H7 (cell line): ENCODE measurements at regions not wholly inside any gene's neighbourhood (a gene's known extent, or its start where the extent isn't known, plus 50 kb on each side); places are given as distances from the start of the nearest gene placed in this dataset.
"Not testable (repeated sequence)": the region's sequence is repeated elsewhere in the genome, so short reads cannot be mapped to it uniquely, and the experiment has no call there.

Experiments used
- DNase-seq: peaks from one replicate; pipeline ENCODE4 v3.0.0; 2012
- H3K27me3 ChIP-seq: 2 replicates; pipeline ENCODE4 v1.6.0; 2011; ENCODE audit warnings: mild to moderate bottlenecking, low read length; ENCODE audit not compliant: control insufficient read depth, insufficient read depth
- H3K36me3 ChIP-seq: replicated peaks from 2 replicates; pipeline ENCODE4 v1.5.1; 2011; ENCODE audit warnings: low read length; ENCODE audit not compliant: control insufficient read depth, insufficient read depth
- H3K4me3 ChIP-seq: 2 replicates; pipeline ENCODE4 v1.5.1; 2011; ENCODE audit warnings: low read depth, mild to moderate bottlenecking, control low read depth, low read length, moderate library complexity; ENCODE audit not compliant: insufficient read depth

DNA sequence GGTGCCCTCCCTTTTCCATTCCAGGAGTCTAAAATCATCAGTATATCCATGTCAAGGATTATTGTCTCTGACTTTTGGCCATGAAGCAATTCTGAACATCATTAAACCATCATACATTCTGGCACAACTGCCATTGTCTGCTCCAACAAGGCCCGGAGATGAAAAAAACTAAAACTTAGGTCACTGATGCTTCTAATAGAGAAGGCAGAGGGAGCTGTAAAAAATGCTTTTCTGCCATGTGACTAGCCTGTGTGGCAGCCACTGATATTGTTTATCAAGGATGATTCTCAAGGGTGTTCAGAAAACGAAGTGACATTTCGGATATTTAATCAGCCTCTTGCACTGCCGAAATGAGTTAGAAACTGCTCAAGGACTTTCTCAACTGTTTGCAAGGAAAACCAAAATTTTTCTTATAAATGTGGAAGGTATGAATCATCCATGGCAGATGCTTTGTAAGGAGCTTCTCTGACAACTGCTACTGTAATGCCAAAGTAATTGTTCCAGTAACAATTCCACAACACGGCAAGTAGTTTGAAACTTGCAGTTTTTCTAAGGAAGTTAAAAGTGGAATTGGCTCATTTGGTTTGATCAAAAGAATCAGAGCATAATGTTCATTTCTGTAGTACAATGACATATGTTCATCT is 1076.5 kb upstream of the FLRT2 start:
- Histone ChIP-seq H3K36me3 (no peaks in the 10 kb centered on the region), H3K4me3 (no peak overlapping the region), H3K27me3 (no peaks in the 10 kb centered on the region)
- DNase-seq, result no peak

DNA sequence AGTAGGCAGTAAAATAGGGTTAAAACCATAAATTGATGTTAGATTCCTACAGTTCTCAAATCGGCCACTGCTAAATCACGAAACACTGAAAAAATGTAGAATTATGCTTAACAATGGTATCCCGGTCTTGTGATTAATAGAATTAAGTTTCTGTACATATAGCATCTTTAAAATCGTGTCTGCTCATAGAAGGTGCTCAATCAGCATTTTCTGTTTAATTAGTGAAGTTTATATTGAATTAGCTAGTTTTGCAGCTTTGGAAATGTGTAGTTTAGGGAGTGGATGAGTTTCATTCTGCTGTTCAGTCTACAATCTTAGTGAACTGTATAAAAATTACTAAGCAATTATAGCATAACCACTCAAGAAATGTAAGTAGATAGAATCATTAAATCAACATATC is 1075.8 kb upstream of the FLRT2 start:
- H3K27me3 ChIP-seq, result no peaks in the 10 kb centered on the region
- no peak for DNase-seq
- H3K36me3 ChIP-seq, result no peaks in the 10 kb centered on the region
- H3K4me3 ChIP-seq, result no peak overlapping the region

DNA sequence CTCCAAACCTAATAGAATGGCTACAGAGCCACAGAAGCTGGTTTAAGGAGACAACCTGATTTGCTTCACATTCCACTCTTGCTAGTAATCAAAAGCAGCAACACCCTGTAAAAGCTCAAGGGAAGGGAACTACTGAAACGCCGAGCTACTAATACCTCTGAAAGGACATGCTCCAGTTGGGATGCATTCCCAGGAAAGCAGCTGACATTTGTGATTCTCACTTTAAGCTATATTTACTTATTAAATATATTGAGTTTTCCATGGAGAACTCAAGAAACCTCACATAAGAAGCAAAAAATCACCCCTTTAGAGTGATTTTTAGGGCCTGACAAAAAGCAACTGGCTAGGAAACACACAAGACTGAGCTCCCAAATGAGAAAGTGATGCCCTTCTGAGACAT is 1073.0 kb upstream of the FLRT2 start:
- no peaks in the 10 kb centered on the region for H3K36me3 ChIP-seq
- no peaks in the 10 kb centered on the region for H3K27me3 ChIP-seq
- DNase-seq, result no peak
- no peak overlapping the region for H3K4me3 ChIP-seq

DNA sequence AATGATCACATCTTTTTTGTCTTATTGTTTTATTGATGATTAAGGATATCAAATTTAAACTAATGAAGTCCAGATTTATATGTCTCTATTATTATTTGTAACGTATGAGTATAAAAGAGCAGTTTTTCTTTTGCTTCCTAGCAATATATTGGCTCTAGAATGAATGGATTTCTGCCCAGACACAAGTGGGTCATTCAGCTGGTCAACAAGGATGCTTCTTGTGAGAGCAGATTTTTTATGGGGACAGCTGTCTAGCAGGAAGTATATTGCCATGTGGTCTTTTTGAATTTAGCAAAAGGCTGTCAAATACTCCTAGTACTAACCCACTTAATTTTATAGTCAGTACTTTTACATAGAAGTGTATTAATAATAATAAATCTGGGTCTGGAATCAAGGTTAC is 1071.1 kb upstream of the FLRT2 start:
- no peaks in the 10 kb centered on the region for H3K36me3 ChIP-seq
- no peaks in the 10 kb centered on the region for H3K27me3 ChIP-seq

DNA sequence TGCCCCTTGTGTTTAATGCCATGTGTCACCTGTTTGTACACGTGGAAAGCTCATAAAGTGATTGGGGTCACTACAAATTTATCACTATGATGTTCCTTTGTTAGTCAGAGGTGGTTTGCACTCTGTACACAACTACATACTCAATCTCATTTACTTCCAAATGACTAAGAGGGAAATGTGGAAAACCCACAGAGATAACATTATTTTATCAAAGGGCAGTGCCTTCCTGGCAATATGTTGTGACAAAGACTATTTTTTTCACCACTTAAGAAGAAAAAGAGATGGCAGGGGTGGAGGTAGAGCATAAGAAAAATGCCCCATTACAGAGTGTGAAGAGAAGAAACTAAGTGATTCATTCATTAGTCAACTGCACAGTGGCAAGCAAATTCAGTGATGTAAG is 1064.1 kb upstream of the FLRT2 start:
- Histone ChIP-seq H3K36me3 (no peaks in the 10 kb centered on the region), H3K4me3 (no peak overlapping the region), H3K27me3 (no peaks in the 10 kb centered on the region)
- DNase-seq, result no peak

More for the DNA sequence above, 1071.1 kb upstream of the FLRT2 start:
- no peak overlapping the region for H3K4me3 ChIP-seq
- no peak for DNase-seq

DNA sequence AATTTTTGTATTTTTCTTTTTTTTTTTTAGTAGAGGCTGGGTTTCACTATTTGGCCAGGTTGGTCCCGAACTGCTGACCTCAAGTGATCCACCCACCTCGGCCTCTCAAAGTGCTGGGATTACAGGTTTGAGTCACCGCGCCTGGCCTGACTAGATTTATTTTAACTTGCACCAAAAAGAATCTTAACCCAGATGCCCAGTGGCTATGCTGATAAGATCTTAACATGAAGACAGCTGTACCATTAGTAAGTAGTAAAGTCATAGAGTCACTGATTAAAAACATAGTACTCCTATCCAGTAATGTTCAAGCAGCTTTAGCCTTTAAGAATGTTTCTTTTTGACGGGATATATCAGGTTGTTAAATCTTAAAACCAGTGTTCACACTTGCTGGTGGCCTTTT is 1061.8 kb upstream of the FLRT2 start:
- no peaks in the 10 kb centered on the region for H3K36me3 ChIP-seq
- no peak for DNase-seq
- no peak overlapping the region for H3K4me3 ChIP-seq
- H3K27me3 ChIP-seq, result no peaks in the 10 kb centered on the region

DNA sequence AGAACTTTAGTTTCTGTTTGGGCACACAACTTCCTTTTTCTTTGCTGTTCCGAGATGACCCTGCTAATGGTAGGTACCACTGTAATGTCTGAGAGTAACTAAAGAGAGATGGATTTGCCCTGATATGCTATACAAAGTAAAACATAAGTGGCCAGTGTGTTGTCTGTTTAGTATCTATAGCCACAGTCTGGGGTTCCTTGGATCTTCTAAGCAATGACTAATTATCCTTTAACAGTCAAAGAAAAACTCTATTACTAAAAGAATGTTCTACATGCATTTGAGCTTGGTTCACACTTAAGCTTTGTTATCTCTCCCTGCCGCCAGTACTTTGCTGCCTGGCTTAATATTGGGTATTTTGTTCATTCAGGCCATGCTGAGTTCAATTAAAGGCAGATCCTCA is 1051.9 kb upstream of the FLRT2 start:
- DNase-seq, result no peak
- Histone ChIP-seq H3K27me3 (no peaks in the 10 kb centered on the region), H3K4me3 (no peak overlapping the region), H3K36me3 (no peaks in the 10 kb centered on the region)

DNA sequence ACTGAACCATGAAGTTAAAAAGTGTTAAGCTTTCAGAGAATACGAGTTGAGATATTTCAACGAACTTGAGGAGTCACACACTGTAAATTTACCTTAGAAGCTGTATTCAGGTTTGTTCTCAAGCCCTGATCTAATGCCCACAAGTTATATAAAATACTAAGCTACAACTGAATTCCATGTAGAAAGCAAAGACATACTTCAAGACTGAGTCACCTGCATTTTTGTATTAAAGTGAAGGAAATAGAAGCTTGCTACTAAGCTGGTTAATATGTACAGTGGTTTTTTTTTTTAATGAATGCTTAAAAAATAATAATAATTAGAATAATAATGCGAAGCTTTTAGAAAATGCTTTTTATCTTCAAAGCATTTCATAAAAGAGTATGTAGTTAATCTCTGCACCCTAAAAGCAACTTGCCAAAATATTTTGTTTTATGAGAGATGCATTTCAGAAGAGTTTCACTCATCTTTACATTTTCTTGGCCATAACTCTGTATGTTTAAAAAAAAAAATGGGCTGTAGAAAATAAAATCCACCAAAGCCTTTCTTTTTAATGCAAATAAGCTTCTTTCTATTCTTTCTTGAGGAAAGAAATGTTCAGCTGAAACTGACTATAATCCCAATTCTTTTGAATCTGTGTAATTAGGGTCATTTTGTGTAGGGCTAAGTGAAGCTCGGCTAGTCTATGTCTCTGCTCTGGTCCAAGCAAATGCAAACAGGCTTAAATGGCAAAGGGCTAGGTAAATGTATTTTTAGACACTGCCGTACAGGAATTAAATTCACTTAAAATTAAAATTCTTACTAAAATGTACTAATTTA is 1047.5 kb upstream of the FLRT2 start:
- H3K36me3 ChIP-seq, result no peaks in the 10 kb centered on the region
- no peak for DNase-seq
- H3K4me3 ChIP-seq, result no peak overlapping the region
- H3K27me3 ChIP-seq, result no peaks in the 10 kb centered on the region

DNA sequence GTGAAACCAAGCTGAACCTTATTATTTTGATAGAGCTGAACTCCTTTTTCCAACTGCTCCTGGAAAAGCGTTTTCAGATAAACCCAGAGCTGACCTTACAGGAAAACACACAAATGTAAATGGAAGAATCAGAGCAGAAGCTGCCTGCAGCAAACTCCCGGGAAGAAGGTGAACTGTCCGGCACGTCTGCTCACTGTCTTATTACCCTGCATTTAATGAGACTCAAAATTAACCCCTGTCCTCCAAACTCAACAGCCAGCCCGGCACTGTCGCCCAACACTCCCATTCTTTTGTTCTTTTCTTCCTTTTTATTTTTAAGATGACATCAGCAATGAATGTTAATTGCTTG is 1046.9 kb upstream of the FLRT2 start:
- no peak for DNase-seq
- H3K36me3 ChIP-seq, result no peaks in the 10 kb centered on the region
- no peaks in the 10 kb centered on the region for H3K27me3 ChIP-seq
- H3K4me3 ChIP-seq, result no peak overlapping the region

DNA sequence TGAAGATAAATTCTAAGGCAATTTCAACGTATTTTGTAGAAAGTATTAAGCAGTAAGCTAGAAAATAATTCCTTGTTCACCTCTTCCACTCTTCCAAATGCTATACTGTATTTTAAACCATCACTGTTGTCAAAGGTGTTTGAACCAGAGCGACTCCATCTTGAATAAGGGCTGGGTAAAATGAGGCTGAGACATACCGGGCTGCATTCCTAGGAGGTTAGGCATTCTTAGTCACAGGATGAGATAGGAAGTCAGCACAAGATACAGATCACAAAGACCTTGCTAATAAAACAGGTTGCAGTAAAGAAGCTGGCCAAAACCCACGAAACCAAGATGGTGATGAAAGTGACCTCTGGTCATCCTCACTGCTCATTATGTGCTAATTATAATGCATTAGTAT is 1045.7 kb upstream of the FLRT2 start:
- not testable (repeated sequence) for H3K36me3 ChIP-seq, H3K27me3 ChIP-seq, DNase-seq, H3K4me3 ChIP-seq

DNA sequence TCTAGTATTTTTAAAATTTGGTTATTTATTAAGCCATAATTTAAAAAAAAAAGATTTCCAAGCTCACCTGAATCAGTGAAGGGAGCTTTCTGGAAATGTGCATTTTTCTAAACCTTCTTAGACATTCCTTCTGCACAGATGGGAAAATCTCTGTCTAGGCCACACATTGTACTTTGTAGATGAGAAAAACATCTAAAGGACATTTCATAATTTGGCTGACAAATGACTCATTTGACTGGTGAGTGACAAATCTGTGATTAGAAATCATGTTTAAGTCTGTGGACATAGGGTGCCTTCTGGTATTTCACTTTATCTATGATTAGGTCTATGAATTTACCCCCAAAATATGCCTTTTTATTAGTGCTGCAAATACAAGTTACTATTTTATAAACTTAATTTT is 1044.9 kb upstream of the FLRT2 start:
- Histone ChIP-seq H3K4me3 (no peak overlapping the region), H3K27me3 (no peaks in the 10 kb centered on the region), H3K36me3 (no peaks in the 10 kb centered on the region)
- no peak for DNase-seq

DNA sequence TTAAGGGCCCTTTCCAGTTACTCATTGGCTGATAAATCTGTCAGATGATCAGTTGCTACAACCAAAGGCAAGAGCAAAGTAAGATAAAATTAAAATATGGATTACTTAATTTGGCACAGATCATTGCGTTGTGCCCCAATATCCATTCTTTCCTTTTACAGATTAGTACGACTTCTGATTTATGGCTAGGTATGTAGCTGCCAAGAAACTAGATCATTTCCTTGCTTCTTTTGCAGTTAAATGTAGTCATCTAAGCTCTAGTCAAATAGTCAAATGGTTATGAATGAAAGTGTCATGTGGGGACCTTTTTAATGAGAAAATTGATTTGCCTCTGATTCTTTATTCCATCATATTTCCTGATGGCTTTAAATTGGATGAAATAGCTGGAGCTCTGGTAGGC is 1039.9 kb upstream of the FLRT2 start:
- Histone ChIP-seq H3K36me3 (no peaks in the 10 kb centered on the region), H3K27me3 (no peaks in the 10 kb centered on the region), H3K4me3 (no peak overlapping the region)
- no peak for DNase-seq

DNA sequence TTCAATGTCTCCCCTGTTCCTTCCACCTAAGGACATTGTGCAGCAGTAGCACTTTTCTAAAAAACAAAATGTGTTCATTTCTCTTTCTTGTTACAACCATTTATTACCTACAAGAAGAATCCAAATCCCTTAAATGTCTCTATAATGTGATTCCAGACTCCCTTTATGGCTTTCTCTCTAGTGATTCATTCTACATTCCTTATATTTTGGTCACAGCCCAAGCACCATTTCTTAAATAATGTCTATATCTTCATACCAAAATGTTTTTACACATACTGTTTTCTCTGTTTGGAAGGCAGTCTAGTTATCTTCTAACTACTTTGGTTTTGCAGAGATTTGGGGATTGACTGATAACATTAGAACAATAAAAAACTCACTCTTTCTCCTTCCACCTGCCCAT is 1037.3 kb upstream of the FLRT2 start:
- H3K4me3 ChIP-seq, result no peak overlapping the region
- no peaks in the 10 kb centered on the region for H3K27me3 ChIP-seq
- DNase-seq, result no peak
- no peaks in the 10 kb centered on the region for H3K36me3 ChIP-seq

DNA sequence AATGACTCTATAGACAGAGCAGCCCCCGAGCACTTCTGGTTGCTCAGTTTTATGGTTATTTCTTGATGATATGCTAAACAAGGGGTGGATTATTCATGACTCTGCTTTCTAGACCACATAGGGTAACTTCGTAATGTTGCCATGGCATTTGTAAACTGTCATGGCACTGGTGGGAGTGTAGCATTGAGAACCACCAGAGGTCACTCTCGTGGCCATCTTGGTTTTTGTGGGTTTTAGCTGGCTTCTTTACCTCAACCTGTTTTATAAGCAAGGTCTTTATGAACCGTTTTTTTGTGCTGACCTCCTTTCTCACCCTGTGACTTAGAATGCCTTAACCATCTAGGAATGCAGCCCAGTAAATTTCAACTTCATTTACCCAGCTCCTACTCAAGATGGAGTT is 1036.2 kb upstream of the FLRT2 start:
- H3K36me3 ChIP-seq, result no peaks in the 10 kb centered on the region
- no peaks in the 10 kb centered on the region for H3K27me3 ChIP-seq
- no peak for DNase-seq
- H3K4me3 ChIP-seq, result no peak overlapping the region

DNA sequence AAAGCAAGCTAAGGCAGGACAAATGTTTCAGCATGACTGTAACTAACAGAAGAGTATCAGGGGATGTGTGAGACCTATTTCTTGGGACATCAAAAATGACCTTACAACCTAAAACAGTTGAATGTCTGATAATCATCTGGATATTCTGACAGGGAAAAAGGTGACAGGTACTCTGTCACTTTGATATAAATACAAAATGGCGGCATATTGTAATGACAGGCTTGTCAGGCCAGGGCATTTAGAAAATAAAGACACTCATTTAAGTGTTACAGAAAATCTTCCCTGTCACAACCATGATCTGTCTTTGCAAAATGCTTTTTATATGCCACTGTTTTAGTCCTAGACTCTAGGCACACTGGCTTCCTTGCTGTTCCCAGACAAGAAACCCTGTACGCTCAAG is 1033.3 kb upstream of the FLRT2 start:
- H3K36me3 ChIP-seq, result no peaks in the 10 kb centered on the region
- H3K4me3 ChIP-seq, result no peak overlapping the region
- DNase-seq, result no peak

More for the DNA sequence above, 1033.3 kb upstream of the FLRT2 start:
- no peaks in the 10 kb centered on the region for H3K27me3 ChIP-seq
